ENCODE measurements at regions not wholly inside any gene's neighbourhood (a gene's known extent, or its start where the extent isn't known, plus 50 kb on each side); places are given as distances from the start of the nearest gene placed in this dataset.

DNA sequence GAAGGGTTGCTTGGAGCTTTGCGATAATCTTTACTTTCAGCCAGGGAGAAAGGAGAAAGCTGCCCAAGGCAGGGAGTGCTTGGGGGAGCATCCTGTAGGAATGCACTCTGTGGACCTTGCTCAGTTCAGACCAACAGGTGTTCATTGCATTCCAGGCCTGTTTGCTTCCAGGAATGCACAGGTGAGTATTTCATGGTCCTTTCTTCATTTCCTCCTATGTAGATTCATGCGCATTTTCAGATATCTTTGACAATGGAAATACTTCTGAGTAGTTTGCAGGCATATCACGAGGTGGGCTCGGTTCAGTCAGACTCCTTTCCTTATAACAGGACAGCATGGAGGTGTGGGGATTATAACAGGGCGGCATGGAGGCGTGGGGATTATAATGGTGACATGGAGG, 254.8 kb downstream of the FGF9 start:
- Histone ChIP-seq H3K4me3 (no peak overlapping the region), H3K4me1 (replicated peaks in 1 of 2; ENCODE audit: control insufficient read depth in 2 of 2, insufficient read depth in 2 of 2, low read length in 2 of 2) (no peaks in the 10 kb centered on the region; a peak in 1 of 5 replicates), H3K9me3 (replicated peaks; ENCODE audit: control insufficient read depth, insufficient read depth, low read depth, low read length) (no peaks in the 10 kb centered on the region), H3K9me1 (ENCODE audit: control insufficient read depth, insufficient read depth, low read length) (no peaks in the 10 kb centered on the region), H3K79me2 (ENCODE audit: control insufficient read depth, insufficient read depth, low read length) (no peaks in the 10 kb centered on the region), H3K4me2 (ENCODE audit: insufficient read depth, low read length) (no peak overlapping the region), H3K36me3 (ENCODE audit: control insufficient read depth, insufficient read depth, low read length) (no peaks in the 10 kb centered on the region), H3K9ac (ENCODE audit: insufficient read depth in 1 of 2, low read depth in 2 of 2, low read length in 2 of 2) (no peak overlapping the region), H3K27me3 (ENCODE audit: control insufficient read depth in 2 of 2, insufficient read depth in 2 of 2, low read length in 2 of 2) (peaks cover 0 to 5% of the 10 kb centered on the region in 2 experiments; a peak in 2 of 5 replicates), H3K27ac (ENCODE audit: extremely low read depth, low read depth, low read length) (no peak overlapping the region), H4K20me1 (replicated peaks; ENCODE audit: control insufficient read depth, insufficient read depth, low read length) (no peaks in the 10 kb centered on the region), H2AFZ (ENCODE audit: low read depth, low read length) (no peak overlapping the region)
- no TSS peak for BruUV-seq (replicated peaks)
- WGBS (ENCODE audit: insufficient coverage, low coverage, missing lambda C conversion rate), result 0% methylated on average over 4 of the region's 6 CpGs
- ChIA-PET POLR2A (no interaction called here), CTCF (ENCODE audit: low intra/inter-chr PET ratio) (no interaction called here)
- ATAC-seq, result no peak
- DNase-seq (ENCODE audit: extremely low read depth in 1 of 4, low spot score in 3 of 4), result no peak
- intact Hi-C loops (cut with micrococcal nuclease) (no loop called here), in situ Hi-C loops (cut with MboI) (no loop called here)
- FAIRE-seq, result no peak
- no peak for TF ChIP-seq NCOA6 (IDR thresholded peaks at IDR 0.05)
- TF ChIP-seq NR4A1 (CRISPR knock-in tag; IDR thresholded peaks at IDR 0.05), result no peak
- TF ChIP-seq NR4A1 (tag; IDR thresholded peaks at IDR 0.05), result no peak
- TF ChIP-seq U2AF2 (optimal IDR thresholded peaks at IDR 0.05; ENCODE audit: low read depth, low read length), result no peak
- no peak for TF ChIP-seq MXI1 (IDR thresholded peaks at IDR 0.05; ENCODE audit: low read depth, low read length)

DNA sequence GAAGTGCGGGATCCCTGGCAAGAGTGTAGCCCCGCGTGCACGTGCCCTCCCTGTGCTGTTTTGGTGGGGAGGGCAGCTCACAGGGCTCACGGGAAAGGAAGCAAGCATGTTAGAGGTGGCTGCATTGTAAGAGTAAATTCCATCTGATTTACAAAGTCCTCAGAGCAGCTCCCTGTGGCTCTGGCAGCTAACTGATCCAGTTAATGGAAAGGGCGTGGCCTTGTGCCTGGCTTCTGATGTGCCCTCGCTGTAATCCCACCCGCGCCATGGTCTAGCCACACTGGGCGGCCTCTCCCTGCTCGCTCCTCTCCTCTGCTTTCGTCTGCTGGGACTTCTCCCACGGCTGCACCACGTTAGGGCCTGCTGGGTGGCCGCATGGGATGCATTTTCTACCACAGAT, 258.5 kb downstream of the FGF9 start:
- H3K79me2 ChIP-seq (ENCODE audit: control insufficient read depth, insufficient read depth, low read length), result no peaks in the 10 kb centered on the region
- no peaks in the 10 kb centered on the region for H4K20me1 ChIP-seq (replicated peaks; ENCODE audit: control insufficient read depth, insufficient read depth, low read length)
- no peaks in the 10 kb centered on the region for H3K9me3 ChIP-seq (replicated peaks; ENCODE audit: control insufficient read depth, insufficient read depth, low read depth, low read length)
- ATAC-seq (no peak), DNase-seq (ENCODE audit: extremely low read depth in 1 of 4, low spot score in 3 of 4) (no peak), FAIRE-seq (no peak)
- H3K4me3 ChIP-seq, result no peak overlapping the region
- intact Hi-C loops (cut with micrococcal nuclease), result no loop called here
- ChIA-PET POLR2A (no interaction called here), CTCF (ENCODE audit: low intra/inter-chr PET ratio) (no interaction called here)
- WGBS (ENCODE audit: insufficient coverage, low coverage, missing lambda C conversion rate), result 0% methylated on average over 15 of the region's 15 CpGs
- no peaks in the 10 kb centered on the region for H3K36me3 ChIP-seq (ENCODE audit: control insufficient read depth, insufficient read depth, low read length)
- H3K4me2 ChIP-seq (ENCODE audit: insufficient read depth, low read length), result no peak overlapping the region
- no peak overlapping the region for H2AFZ ChIP-seq (ENCODE audit: low read depth, low read length)
- peaks cover 3 to 8% of the 10 kb centered on the region in 2 experiments; a peak in 2 of 5 replicates for H3K27me3 ChIP-seq (ENCODE audit: control insufficient read depth in 2 of 2, insufficient read depth in 2 of 2, low read length in 2 of 2)
- in situ Hi-C loops (cut with MboI), result no loop called here
- BruUV-seq (replicated peaks), result no TSS peak
- H3K9me1 ChIP-seq (ENCODE audit: control insufficient read depth, insufficient read depth, low read length), result no peaks in the 10 kb centered on the region
- TF ChIP-seq RBM15 (IDR thresholded peaks at IDR 0.05; ENCODE audit: insufficient read depth, low read length), result no peak
- H3K9ac ChIP-seq (ENCODE audit: insufficient read depth in 1 of 2, low read depth in 2 of 2, low read length in 2 of 2), result no peak overlapping the region
- no peak overlapping the region for H3K27ac ChIP-seq (ENCODE audit: extremely low read depth, low read depth, low read length)
- H3K4me1 ChIP-seq (replicated peaks in 1 of 2; ENCODE audit: control insufficient read depth in 2 of 2, insufficient read depth in 2 of 2, low read length in 2 of 2), result no peaks in the 10 kb centered on the region; a peak in 1 of 5 replicates
